HG02763 (cell line): ENCODE measurements at regions not wholly inside any gene's neighbourhood (a gene's known extent, or its start where the extent isn't known, plus 50 kb on each side); places are given as distances from the start of the nearest gene placed in this dataset.
"Not testable (repeated sequence)": the region's sequence is repeated elsewhere in the genome, so short reads cannot be mapped to it uniquely, and the experiment has no call there.

Experiments used
- ATAC-seq: cut with Tn5 transposase; IDR thresholded peaks from one replicate; pipeline ENCODE4 v1.9.1; 2021; ENCODE audit warnings: mild to moderate bottlenecking, moderate library complexity; ENCODE audit not compliant: unreplicated experiment

DNA sequence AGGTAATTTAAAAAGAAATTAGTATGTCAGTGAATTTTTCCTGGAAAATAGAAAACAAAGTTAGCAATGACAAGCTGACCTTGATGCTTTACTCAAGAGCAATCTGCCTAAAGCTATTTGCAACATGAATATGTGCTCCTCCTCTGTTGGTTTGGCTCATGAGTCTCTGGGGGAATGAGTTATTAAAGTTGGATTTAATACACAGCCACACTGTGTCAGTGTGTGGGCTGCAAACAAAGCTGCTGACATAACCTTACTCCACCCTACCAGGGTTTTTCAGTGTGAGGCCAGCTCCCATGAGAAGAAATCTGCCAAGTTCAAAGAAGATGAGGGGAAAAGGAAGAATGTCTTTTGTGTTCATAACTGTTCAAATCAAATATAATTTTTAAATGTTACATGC lies 280.5 kb downstream of the TLL1 start:
- ATAC-seq, result no peak

DNA sequence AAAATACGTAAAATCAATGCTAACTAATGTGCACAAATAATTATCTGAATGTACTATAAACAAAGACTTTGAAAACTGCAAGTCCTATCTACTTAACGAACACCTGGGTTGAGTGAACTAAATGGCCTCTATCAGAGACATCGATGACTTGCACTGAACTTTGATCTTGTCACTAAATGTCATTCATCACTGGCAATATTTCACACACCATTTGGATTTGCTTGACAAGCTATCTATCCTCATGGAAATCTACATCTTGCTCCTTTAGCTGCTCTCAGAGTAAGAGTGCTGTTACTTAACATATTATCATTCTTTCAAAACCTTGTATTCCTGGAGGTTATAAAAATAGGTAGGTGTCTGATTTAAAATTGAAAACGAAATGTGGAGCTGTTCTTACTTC lies 289.3 kb downstream of the TLL1 start:
- no peak for ATAC-seq

DNA sequence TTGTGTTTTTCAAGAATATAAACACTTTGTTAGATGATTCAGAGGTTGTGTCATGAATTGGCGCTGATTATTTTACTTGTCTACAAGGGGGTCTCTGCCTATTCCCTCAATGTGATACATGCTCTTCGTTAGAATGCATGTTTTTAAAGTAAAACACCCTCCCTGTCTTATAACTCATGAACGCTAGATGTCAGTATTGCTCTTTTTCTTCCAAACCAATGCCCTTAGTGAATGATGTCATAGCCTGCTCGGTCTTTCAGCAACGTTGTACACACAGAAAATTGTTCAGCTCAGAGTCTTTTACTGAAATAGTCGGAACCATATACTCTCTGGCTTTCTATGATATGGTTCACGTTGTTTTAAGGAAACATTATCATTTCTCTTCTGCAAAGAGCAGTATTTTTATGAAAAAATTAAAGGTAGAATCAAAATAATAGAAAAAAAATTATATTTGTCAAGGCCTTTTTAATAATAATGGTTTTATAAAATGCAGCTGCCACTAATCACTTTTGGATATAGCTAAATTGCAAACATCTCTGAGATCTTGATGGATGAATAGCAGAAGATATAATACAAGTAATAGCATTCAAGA lies 292.9 kb downstream of the TLL1 start:
- peak; percentile 97 for ATAC-seq

DNA sequence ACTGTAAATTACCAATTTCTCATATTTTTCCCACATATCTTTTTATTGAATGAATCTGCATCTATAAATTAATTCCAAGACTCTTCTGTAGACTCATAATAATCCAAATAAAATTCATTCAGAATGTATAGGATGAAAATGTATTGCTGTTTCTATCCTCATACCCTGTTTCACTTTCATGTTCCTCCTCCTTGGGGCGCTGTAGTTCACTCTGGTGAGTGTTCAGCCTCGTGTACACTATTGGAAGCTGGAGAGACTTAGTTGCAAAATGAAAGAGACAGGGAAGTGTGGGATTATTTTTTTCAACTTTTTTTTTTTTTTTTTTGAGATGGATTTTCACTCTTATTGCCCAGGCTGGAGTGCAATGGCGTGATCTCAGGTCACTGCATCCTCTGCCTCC lies 296.1 kb downstream of the TLL1 start:
- no peak for ATAC-seq

DNA sequence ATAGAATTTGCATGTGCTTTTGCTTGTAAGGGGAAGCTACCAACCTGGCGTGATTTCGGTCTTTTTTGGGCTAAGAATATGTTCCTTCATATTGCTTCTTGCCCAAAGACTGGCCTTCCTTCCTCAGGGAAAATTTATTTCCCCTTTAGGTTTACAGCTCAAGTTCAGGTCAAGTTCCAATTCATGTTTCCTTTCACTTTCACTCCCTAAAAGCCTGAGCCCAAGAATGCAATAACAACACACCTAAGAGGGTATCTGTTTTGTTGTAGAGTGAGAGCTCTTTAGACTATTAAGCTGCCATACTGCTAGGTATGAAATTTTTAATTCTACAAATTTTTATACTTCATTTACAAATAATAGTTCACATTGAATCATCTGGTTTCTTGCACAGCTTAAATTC lies 299.6 kb downstream of the TLL1 start:
- no peak for ATAC-seq

DNA sequence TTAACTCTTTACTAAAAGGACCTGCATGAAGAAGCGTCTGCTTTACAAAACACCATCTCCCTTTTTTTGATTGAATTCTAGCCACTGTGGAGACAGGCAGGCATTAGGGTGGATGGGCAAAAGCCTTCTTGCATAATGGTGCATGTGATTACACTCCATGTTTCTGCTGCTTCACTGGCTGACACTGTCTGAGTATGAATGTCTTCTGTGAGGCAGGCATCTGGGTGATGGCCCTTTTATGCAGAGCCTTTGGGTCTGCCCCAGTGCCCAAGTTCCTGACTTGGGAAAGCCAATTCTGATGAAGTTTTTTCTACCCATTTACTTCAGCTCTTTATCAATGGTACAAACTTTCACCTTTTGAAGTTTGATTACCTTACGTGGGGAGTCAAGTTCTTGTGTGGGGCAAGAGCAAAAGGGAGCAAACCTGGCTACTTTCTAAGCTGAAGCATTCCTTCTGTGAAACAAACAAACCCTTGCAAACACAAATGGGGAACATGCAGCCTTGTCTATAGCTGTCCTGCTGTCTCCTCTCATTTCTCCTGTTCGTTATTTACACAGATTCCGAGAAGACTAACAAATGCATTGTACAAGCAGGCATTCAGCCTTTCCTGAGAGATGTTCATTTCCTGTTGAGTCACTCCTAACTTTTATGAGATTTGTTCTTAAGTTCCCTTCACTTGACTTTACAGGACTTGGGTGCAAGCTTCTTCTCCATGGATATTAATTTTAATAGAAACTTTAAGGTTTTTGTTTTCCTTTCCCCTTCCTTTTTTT lies 301.9 kb downstream of the TLL1 start:
- ATAC-seq, result no peak

DNA sequence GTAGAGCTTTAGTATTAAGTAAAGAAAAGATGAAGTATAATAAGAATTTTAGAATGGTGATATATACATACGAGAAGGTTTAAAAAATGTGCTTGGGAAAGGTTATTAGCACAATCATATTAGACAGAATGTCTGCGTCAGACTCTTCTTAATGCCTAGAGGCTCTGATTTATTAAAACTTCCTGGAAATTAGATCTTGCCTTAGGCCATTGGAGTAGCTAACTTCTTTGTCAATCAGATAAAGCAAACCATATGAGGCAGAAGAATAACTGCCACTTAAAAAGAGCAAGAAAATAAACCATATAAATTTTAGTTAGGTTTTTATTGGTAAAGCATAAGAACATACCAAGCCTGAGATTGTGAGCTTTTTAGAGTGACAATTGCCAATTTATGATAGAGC lies 309.1 kb downstream of the TLL1 start:
- ATAC-seq, result no peak

DNA sequence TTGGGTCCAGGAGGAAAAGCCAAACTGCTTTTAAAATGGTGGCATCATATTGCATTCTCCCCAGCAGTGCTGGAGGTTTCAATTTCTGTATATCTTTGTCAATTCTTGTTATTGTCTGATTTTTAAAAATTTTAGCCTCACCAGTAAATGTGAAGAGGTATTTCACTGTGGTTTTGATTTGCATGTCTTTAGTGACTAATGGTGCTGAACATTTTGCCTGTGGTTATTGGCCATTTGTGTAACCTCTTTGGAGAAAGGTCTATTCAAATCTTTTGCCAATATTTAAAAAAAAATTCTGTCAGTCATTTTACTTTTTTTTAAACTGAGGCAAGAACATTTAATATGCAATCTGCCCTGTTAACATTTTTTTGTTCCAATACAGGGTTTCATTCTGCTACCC lies 322.1 kb downstream of the TLL1 start:
- no peak for ATAC-seq

DNA sequence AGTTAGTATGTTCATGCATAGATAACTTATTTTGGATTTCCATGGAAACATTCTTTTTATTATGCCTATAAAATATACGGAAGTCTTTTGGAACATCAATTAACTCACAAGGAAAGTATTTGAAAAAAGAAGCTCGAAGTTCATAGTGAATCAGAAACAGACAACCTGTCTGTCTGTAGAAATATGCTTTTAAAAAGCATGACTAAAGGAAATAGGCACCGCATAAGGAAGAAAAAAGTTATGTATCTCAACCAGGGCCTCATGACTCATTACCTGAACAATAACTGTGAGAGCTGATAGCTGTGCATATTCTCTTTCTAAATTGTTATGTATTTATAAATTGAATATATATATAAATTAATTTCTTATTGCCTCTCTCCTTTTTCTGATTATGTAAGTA lies 324.1 kb downstream of the TLL1 start:
- no peak for ATAC-seq

DNA sequence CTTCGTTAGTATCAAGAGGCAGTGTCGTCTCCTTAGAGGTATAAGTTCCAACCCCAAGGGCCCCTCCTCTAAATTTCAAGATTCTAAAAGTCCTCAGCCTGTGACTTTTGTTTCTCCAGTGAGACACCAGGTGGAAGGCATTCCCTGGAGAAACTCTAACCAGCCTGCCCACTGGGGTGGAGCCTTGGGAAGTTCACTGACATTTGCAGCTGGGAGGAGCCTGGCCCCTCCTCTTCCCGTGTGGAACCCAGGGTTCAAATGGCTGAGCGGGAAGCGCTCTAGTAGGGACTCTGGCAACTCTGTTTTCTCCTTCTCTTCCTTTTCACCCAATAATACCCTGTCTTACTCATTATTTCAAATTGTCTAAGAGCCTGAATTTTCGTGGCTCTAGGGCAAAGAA lies 325.0 kb downstream of the TLL1 start:
- no peak for ATAC-seq

DNA sequence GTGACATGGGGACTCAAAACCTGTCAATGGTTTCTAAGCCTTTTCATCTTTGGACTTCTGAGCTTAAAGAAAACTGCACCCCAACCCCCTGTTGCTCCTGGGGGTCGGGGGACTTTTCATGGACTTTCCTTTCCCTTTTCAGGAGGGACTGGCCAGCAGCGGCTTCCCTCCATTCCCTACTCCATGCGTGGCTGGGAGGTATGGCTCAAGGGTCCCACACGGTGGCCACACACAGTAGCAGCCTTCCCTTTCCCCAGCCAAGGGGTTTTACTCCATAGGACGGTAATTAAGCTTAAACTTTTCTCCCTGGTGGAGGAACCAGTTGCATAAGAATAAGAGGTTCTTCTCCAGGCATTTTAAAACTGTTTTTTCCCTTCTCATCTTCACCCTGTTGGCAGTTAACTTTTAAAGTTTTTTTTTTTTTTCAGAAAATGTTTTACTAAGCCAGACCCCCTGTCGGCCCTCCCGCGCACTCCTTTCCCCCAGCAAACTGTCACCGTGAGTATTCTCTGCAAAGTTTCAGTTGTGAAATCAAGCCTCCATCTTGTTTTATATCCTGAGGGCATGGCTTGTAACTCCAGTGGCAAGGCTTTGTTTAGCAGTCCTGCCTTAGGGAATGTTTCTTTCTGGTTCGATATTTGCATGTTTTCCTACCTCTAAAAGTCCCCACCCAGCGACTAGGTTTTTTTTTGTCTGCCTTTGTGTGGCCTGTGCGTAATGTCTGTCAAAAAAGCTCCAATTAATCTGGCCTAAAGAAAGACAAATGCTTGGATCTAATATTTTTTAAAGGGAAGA lies 325.7 kb downstream of the TLL1 start:
- ATAC-seq, result no peak

DNA sequence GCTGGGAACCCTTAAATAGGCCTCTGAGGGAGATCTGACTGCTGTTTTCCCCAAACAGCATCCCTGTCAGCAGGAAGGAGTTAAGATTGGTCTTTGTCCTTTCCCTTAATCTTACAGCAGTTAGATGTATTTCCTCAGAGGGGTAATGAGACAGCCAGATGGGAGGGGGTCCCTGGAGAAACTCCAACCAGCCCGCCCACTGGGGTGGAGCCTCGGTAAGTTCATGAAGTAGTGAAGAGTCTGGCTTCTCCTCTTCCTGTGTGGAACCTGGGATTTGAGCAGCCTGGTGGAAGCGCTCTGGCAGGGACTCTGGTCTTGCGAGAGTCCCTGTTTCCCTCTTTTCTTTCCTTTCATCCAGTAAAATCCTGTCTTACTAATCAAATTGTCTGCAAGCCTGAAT lies 330.0 kb downstream of the TLL1 start:
- ATAC-seq, result no peak

DNA sequence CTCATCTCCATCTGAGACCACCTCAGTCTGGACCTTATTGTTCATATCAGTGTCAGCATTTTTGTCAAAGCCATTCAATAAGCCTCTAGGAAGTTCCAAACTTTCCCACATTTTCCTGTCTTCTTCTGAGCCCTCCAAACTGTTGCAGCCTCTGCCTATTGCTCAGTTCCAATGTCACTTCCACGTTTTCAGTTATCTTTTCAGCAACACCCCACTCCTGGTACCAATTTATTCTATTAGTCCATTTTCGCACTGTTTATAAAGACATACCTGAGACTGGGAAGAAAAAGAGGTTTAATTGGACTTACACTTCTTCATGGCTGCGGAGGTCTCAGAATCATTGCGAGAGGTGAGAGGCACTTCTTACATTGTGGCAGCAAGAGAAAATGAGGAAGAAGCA lies 339.3 kb downstream of the TLL1 start:
- not testable (repeated sequence) for ATAC-seq

DNA sequence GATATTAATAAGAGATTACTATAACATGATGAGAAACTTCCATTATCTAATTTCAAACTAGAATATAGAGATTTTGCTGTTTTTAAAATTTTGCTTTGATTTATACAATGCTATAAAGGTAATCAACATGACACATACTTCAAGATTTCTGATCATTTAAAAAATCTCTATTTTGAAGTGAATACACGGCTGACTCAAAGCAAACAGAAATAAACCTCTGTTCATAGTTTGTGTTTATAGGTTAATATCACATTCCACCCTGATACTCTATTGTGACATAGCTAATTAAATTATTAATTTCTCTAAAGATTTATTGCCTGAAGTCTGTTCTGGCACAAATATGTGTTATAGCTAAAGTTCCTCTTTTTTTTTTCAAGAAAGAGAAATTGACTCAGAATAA lies 349.2 kb downstream of the TLL1 start:
- no peak for ATAC-seq

DNA sequence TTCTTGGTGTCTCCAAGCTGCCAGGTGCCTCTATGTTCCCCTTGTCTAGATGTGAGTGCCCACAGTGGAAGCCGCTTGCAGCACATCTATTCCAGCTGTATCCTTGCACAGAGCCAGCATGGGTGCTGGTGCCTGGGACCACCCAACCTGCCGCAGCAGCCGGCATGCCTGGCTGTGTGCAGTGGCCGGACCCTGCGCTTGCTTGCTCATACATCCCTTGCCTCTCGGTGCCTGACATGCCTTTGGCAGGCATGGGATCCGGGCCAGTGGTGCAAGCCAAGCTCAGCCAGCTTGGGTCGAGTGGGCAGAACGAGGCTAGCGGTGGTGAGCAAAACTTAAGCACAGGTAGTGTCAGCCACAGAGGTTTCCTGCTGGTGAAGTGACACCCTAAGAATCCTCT lies 355.1 kb downstream of the TLL1 start:
- no peak for ATAC-seq

DNA sequence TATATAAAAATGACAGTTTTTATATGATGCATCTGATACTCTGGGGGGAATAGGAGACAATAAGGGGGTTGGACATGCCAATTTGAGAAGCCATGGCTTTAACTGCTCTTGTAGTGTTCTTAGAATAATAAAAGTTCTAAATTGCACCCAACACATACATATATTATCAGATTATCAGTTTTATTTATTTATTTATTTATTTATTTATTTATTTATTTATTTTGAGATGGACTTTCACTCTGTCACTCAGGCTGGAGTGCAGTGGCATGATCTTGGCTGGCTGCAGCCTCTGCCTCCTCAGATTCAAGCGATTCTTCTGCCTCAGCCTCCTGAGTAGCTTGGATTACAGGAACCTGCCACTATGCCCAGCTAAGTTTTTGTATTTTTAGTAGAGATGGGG lies 356.8 kb downstream of the TLL1 start:
- no peak for ATAC-seq

DNA sequence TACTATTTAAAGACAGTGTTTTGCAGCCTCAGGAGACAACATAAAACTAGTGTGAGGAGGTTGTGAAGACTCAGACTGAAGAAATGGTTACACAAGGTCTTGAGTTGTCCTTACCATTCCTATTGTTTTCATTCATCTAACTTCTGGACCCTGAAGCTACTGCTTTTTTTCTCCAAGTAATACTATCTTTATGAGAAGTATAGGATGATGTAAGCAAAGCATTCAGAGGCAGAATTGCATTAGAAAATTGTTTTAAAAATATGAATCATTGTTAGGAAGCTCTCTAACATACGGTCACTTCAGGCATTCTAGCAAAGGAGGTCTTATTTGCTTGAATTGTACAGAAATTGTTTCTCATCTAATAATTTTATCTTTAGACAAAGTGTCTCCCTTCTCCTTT lies 357.8 kb downstream of the TLL1 start:
- ATAC-seq, result no peak

DNA sequence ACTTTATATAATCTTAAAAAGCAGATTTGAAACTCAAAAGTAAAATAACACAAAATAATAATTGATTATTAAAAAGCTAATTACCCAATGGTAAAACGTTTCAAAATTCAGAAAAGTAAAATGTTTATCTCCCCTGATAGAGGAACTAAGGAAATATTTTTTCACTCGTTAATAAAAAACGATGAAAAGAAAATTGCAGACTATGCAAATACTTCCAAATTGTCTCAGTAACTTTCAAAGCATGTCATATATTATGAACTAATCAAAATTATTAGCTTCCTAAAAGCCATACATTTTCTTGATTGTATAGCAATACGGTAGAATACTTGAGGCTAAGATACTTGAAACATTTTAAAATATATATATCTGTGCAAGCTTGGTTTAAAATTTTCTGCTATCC lies 366.3 kb downstream of the TLL1 start:
- no peak for ATAC-seq

DNA sequence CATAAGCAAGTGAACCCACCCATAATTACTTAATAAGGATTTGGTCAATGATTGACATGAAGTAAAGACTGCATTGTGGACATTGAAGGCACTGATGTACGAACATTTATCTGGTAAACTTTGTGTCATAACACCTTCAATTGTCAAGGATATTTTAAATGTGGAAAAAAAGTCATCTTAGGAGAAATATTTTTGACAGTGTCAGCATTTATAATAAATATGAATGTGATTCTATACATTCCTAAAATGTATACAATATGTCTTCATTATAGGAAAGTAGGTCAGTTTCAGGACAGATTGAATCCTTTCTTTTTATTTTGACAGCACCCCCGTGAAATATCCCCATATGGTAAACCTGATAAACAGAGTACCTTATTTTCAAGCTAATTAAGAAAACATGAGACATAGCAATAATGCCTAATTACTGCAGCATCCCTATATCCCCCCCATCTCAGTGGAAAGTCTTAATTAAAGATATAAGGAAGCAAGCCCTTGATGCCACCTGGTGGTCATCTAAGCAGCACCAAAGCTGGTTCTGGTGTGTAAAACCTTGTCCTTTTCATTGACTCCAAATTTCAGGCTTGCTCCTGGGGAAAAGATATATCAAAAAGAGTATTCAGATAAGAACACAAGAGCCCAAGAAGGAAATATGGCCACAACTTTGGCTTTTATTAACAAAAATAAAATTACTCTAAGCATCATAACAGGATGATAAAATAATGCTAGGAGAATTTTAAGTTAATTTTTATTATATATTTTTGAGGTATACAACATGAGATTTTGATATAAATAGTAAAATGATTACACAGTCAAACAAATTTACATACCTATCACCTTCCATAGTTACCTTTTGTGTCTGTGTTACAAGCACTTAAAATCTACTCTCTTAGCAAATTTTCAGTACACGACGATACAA lies 379.7 kb downstream of the TLL1 start:
- no peak for ATAC-seq

DNA sequence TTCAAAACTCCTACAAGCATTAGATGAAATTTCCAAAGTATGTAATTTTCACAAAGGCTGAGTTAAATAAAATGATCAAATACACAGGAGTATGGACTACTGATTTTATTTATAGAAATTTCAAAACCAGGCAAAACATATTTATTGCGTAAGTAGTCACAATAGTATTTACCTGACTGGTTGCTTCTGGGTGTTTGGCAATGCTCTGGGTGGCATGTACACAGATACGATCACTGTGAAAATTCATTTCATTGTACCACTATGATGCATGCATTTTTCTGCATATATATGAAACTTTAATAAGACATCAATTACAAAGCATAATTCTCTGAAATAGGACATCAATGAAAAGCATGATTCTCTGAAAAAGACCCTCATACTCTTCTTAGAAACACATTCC lies 384.2 kb downstream of the TLL1 start:
- ATAC-seq, result no peak

DNA sequence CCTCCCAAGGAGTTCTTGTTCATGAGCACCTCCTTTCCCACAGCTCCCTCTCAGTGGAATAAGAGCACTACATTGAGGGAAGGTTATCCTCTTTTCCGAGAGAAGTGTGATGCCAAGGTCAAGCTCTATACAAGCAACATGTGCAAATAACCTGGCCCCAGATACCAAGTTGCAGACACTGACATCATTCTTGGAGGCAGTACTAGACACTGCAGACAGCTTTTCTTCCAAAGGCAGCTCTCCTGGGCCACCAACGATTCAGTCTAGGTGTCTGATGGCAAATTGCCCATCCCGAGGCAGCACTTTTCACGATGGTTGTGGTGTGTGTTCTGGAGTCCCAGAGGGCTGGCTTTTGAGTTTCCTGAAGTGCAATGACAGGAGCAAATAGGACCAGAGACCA lies 384.9 kb downstream of the TLL1 start:
- ATAC-seq, result no peak
